ENCODE measurements at regions not wholly inside any gene's neighbourhood (a gene's known extent, or its start where the extent isn't known, plus 50 kb on each side); places are given as distances from the start of the nearest gene placed in this dataset.

DNA sequence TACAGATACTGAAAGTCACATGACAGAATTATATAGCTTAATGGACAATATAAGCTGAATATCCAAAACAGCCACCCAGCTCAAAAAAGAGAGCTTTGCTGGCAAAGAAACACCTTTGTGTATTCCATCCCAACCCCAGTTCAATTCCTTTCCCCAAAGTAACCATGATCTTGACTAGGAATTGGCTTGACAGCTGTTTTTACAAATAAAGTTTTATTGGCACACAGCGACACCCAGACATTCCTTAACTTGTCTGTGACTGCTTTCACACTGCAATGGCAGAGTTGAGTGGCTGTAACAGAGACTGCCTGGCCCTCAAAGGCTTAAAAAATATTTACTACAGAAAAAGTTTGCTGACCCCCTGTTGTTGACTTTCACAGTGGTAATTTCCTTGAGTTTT lies 264.0 kb upstream of the TSHZ2 start:
- H4K5ac ChIP-seq (ENCODE audit: low read depth, low read length): no peak overlapping the region
- no peaks in the 10 kb centered on the region for H4K20me1 ChIP-seq (ENCODE audit: insufficient read depth, low read length)
- H3K4me3 ChIP-seq (ENCODE audit: insufficient read depth, low read depth, low read length): no peak overlapping the region
- H2BK20ac ChIP-seq (ENCODE audit: low read depth, low read length): no peak overlapping the region
- H2BK15ac ChIP-seq (ENCODE audit: low read depth, low read length): no peak overlapping the region
- TF ChIP-seq POLR2A (IDR thresholded peaks at IDR 0.05; ENCODE audit: low read depth, low read length) (no peak), NFE2L2 (IDR thresholded peaks at IDR 0.05; ENCODE audit: low read depth, low read length) (no peak), CEBPB (IDR thresholded peaks at IDR 0.05; ENCODE audit: low read depth, low read length) (no peak), RCOR1 (IDR thresholded peaks at IDR 0.05; ENCODE audit: insufficient replicate concordance, low read length) (no peak), BHLHE40 (IDR thresholded peaks at IDR 0.05; ENCODE audit: low read depth, low read length) (no peak), MXI1 (IDR thresholded peaks at IDR 0.05; ENCODE audit: borderline replicate concordance, low read depth, low read length) (no peak), CTCF (conservative IDR thresholded peaks at IDR 0.05; ENCODE audit: low read depth, low read length) (no peak), FOS (IDR thresholded peaks at IDR 0.05; ENCODE audit: low read depth, low read length) (no peak)
- dilution Hi-C loops (cut with HindIII; ENCODE audit: low sequenced_read_pairs, unreplicated experiment): no loop called here
- H3K56ac ChIP-seq (ENCODE audit: extremely low read depth, insufficient read depth, low read length): no peak overlapping the region
- no peaks in the 10 kb centered on the region for H3K9me1 ChIP-seq (ENCODE audit: insufficient read depth, low read length)
- no CpG with 5 or more reads among the region's 1 CpG for WGBS, 2 experiments (ENCODE audit: extremely low coverage in 2 of 2, insufficient read length in 1 of 2)
- H3K27ac ChIP-seq (ENCODE audit: insufficient read depth, low read length): no peak overlapping the region
- H3K14ac ChIP-seq (replicated peaks; ENCODE audit: low read depth, low read length): no peak overlapping the region
- no peak overlapping the region for H4K91ac ChIP-seq (ENCODE audit: insufficient read depth, low read depth, low read length)
- intact Hi-C loops (cut with micrococcal nuclease): no loop called here
- H2BK120ac ChIP-seq (ENCODE audit: low read depth, low read length): no peak overlapping the region
- no peak overlapping the region for H3K23ac ChIP-seq (ENCODE audit: low read depth, low read length)
- H2AFZ ChIP-seq (replicated peaks; ENCODE audit: low read length, poor library complexity): no peak overlapping the region
- H3K27me3 ChIP-seq (ENCODE audit: control insufficient read depth, insufficient read depth, low read length): no peaks in the 10 kb centered on the region
- CTCF ChIA-PET: no interaction called here
- DNase-seq: no peak
- ATAC-seq (ENCODE audit: low read depth): no peak
- H3K36me3 ChIP-seq (ENCODE audit: control insufficient read depth, insufficient read depth, low read length): no peaks in the 10 kb centered on the region
- POLR2A ChIA-PET (ENCODE audit: unreplicated experiment): no interaction called here
- H2AK5ac ChIP-seq (ENCODE audit: low read depth, low read length): no peak overlapping the region
- H3K4me1 ChIP-seq (ENCODE audit: control insufficient read depth, insufficient read depth, low read length): no peaks in the 10 kb centered on the region
- in situ Hi-C loops (cut with MboI; ENCODE audit: low sequenced_read_pairs): no loop called here
- H3K9me3 ChIP-seq (ENCODE audit: control insufficient read depth, insufficient read depth, low read length): no peaks in the 10 kb centered on the region
- no peak overlapping the region for H4K8ac ChIP-seq (ENCODE audit: low read depth in 2 of 2, low read length in 2 of 2)
- no peaks in the 10 kb centered on the region for H3K79me1 ChIP-seq (ENCODE audit: low read depth in 1 of 2, low read length in 2 of 2)
- H2AK9ac ChIP-seq (replicated peaks; ENCODE audit: low read depth, low read length, poor library complexity): no peak overlapping the region
- H3K18ac ChIP-seq (ENCODE audit: low read depth, low read length): no peak overlapping the region
- H2BK5ac ChIP-seq (ENCODE audit: low read depth, low read length, poor library complexity, severe bottlenecking): no peak overlapping the region
- H3K4ac ChIP-seq (ENCODE audit: low read depth, low read length): no peak overlapping the region
- BruUV-seq (replicated peaks): no TSS peak
- H3K4me2 ChIP-seq (ENCODE audit: low read depth, low read length): no peak overlapping the region
- no peak overlapping the region for H3K9ac ChIP-seq (ENCODE audit: low read depth, low read length)

Measured in IMR-90 (cell line).